GM21723 (cell line): ENCODE measurements at regions not wholly inside any gene's neighbourhood (a gene's known extent, or its start where the extent isn't known, plus 50 kb on each side); places are given as distances from the start of the nearest gene placed in this dataset.
"Not testable (repeated sequence)": the region's sequence is repeated elsewhere in the genome, so short reads cannot be mapped to it uniquely, and the experiment has no call there.

Experiments used
- ATAC-seq: cut with Tn5 transposase; IDR thresholded peaks from one replicate; pipeline ENCODE4 v1.9.1; 2021; ENCODE audit warnings: mild to moderate bottlenecking, moderate library complexity; ENCODE audit not compliant: unreplicated experiment

- ATAC-seq, result no peak
Observed at GRCh38 chr10:108323274-108323798, 1158.8 kb upstream of the SORCS1 start.

- no peak for ATAC-seq
Observed at GRCh38 chr10:108319434-108320222, 1155.1 kb upstream of the SORCS1 start.

- ATAC-seq, result not testable (repeated sequence)
Observed at GRCh38 chr10:108315636-108316035, 1151.1 kb upstream of the SORCS1 start.

GRCh38 chr10:108307925-108308312 is 1143.4 kb upstream of the SORCS1 start:
- no peak for ATAC-seq

- ATAC-seq, result no peak
Observed at GRCh38 chr10:108307250-108307924, 1142.9 kb upstream of the SORCS1 start.

GRCh38 chr10:108303149-108303548 is 1138.6 kb upstream of the SORCS1 start:
- no peak for ATAC-seq

- ATAC-seq, result no peak
Observed at GRCh38 chr10:108301002-108301401, 1136.5 kb upstream of the SORCS1 start.

- no peak for ATAC-seq
Observed at GRCh38 chr10:108290823-108291222, 1126.3 kb upstream of the SORCS1 start.

- no peak for ATAC-seq
Observed at GRCh38 chr10:108275895-108276685, 1111.6 kb upstream of the SORCS1 start.

GRCh38 chr10:108260383-108260906 is 1095.9 kb upstream of the SORCS1 start:
- no peak for ATAC-seq

GRCh38 chr10:108254089-108254488 is 1089.6 kb upstream of the SORCS1 start:
- no peak for ATAC-seq

GRCh38 chr10:108252771-108253170 is 1088.3 kb upstream of the SORCS1 start:
- no peak for ATAC-seq

GRCh38 chr10:108250936-108251620 is 1086.6 kb upstream of the SORCS1 start:
- ATAC-seq, result no peak

- ATAC-seq, result no peak
Observed at GRCh38 chr10:108249940-108250339, 1085.4 kb upstream of the SORCS1 start.

GRCh38 chr10:108244443-108245228 is 1080.1 kb upstream of the SORCS1 start:
- no peak for ATAC-seq

- ATAC-seq, result no peak
Observed at GRCh38 chr10:108241166-108241565, 1076.7 kb upstream of the SORCS1 start.

- no peak for ATAC-seq
Observed at GRCh38 chr10:108238261-108238660, 1073.8 kb upstream of the SORCS1 start.

GRCh38 chr10:108230478-108231170 is 1066.1 kb upstream of the SORCS1 start:
- ATAC-seq, result no peak

- no peak for ATAC-seq
Observed at GRCh38 chr10:108208732-108209131, 1044.2 kb upstream of the SORCS1 start.
